GM21723 (cell line): ENCODE measurements at regions not wholly inside any gene's neighbourhood (a gene's known extent, or its start where the extent isn't known, plus 50 kb on each side); places are given as distances from the start of the nearest gene placed in this dataset.

Experiments
- ATAC-seq: cut with Tn5 transposase; IDR thresholded peaks from one replicate; pipeline ENCODE4 v1.9.1; 2021; ENCODE audit warnings: mild to moderate bottlenecking, moderate library complexity; ENCODE audit not compliant: unreplicated experiment

DNA sequence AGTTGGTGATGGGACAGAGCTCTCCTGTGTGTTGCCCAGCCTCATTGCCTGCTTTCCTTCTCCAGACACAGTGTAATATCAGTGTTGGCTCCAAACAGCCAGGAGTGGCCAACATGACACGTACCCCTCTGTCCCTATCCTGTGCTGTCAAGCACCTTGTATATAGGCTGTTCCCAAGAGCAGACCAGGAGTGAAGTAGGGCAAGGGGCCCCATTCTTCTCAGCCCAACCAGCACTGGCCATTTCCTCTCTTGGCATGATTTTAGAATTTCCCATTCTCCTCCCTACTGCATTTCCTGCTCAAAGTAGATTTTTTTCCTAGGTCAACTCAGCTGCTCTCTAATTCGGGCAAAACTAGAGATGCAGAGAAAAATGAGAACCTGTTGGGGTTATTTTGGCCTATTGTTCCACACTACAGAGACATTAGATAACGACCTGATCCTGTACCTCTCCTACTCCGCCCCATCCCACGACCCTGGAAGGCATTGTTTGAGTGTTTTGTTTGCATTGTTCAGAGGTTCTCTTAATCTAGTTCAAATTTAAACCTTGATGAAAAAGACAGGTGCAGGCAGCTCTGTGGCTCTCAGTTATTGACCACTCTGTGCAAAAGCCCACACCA is 95.6 kb downstream of the RASSF10 start:
- ATAC-seq, result no peak

DNA sequence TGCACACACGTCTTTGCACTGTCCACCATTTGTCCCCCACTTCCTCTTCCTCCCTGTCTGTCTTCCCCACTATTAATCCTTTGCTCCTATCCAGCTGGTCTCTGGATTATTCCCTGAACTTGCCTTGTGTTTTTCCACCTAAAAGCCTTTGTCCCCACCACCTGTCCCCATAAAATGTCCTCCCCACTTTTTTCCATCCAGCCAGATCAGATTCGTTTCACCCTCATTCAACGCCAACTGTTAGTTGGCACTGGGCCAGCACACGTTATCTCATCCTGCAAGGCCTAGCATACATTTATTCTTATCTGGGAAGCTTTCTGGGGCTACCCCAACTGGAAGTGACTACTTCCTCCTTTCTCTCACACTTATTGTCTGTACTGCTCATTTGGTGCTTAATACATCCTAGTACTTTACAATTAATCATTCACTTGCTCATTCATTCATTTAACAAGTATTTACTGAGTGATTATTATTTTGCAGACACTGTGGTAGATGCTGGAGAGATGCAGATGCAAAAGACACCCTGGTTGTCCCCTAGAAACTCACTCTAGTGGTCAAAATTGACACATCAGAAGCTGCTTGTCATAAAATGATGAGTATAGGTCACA is 96.2 kb downstream of the RASSF10 start:
- ATAC-seq, result no peak

DNA sequence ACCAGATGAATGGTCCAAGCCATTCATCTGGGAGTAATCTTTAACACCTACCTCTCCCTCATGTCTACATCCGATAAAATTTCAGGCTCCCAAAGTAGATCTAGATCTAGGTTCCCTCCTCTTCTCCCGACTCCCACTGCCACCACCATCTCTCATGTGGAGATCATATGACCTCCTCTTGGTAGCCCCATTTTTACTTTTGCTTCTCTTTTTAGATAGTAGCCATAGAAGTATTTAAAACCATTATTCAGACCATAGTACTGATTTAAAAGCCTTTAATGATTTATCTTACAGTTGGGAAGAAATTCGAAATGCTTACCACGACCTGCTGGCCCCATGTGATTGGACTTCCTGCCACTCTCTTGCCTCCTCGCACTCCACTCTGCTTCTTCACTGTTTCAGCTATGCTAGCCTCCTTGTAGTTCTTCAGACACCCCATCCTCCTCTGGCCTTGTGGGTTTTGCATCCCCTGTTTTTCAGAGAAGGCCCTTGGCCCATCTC is 98.5 kb downstream of the RASSF10 start:
- ATAC-seq, result no peak

DNA sequence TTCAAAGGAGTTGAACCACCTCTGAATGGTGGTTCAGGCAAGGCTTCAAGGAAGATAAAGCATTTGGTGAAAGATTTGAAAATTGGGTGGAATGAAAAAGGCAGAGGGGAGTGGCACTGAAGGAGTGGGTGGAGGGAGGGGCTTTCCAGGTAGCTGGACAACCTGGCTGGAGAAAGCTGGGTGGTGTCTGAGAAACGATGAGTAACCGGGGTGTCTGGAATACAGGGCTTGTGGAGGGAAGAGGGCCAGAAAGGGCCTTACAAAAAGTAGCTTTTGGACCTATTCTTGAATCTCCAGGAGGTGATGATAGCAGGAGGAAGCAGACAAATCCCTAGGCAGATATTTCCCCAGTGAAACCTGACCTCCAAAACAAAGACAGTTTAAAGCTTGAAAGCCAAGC is 99.3 kb downstream of the RASSF10 start:
- no peak for ATAC-seq

DNA sequence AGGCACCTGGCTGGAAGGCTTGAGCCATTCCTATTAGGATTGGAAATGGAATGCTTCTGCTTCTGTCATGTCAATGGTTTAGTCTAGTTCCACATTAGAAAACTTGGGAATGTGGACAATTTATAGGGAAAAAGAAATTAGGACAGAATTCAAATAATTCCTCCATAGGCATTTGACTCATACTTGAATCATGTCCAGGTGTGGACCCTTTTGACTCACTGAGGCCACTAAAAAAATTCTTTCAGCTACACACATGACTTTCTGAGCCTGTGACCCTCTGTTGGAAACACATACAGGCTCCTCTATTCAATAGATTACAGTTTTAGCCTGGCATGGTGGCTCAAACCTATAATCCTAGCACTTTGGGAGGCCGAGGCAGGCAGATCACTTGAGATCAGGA is 100.5 kb downstream of the RASSF10 start:
- no peak for ATAC-seq

DNA sequence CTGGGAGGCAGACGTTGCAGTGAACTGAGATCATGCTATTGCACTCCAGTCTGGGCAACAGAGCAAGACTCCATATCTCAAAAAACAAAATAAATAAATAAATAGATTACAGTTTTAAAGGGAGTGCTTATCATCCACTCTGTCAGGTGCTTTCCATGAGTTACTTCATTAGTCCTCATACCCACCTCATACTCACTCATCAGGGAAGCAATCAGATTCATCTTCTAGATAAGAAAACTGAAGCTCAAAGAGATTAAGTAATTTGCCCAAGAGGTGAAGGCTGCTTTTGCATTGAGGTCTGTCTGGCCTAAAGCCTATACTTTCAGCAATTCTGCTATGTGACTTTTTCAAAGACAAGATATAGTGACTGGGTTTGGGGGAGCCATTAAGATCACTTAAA is 101.0 kb downstream of the RASSF10 start:
- ATAC-seq, result no peak

DNA sequence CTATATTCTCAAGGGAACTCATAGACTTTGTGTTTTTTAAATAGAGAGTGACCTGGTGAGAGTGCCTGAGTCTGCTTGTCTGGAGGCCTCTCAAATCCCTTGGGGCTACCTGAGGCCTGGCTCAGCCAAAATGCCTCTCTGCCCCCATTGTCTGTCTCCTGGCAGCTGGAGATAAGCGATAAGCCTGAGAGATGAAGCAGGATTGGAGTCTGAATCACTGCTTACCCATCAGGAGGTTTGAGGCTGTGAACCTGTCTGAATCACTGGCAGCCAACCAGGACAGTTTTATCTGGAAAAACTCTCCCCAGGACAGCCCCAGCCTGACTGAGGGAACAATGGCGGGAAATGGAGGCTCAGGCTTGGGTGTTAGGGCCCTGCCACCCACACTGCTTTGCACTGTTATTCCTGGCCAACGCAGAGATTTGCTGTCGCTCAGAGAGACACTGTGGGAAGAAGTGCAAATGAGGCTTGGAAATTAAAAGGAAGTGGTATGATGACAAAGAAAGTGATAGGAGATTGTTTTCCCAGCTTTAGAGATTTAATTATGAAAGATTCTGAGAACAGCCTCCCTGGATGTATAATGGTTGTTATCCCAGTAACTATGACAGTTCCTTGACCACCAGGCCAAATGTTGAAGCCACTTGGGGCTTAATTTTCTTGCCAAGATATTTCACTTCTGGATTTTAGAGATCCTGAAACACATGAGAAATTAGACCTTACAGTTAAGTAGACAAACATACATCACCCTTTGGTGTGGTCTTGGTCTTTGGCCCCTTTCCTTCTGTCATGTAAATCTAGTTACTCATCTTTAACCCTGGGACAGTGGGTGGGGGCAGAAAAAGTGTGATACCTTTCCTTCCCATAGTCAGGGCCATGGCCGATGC is 102.1 kb downstream of the RASSF10 start:
- no peak for ATAC-seq

DNA sequence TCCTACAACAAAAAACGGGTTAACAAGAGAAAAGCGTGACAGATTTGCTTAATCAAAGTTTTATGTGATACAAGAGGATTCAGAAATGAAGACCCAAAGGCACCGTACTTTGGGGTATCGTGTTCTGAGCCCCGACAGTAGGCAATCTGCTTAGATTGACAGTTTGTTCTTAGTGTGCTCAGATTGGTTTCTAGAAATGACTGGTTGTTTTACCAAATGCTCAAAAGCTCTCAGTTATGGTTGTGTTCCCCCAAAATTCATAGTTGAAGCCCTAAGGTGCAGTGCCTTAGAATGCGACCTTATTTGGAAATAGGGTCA is 102.7 kb downstream of the RASSF10 start:
- no peak for ATAC-seq

DNA sequence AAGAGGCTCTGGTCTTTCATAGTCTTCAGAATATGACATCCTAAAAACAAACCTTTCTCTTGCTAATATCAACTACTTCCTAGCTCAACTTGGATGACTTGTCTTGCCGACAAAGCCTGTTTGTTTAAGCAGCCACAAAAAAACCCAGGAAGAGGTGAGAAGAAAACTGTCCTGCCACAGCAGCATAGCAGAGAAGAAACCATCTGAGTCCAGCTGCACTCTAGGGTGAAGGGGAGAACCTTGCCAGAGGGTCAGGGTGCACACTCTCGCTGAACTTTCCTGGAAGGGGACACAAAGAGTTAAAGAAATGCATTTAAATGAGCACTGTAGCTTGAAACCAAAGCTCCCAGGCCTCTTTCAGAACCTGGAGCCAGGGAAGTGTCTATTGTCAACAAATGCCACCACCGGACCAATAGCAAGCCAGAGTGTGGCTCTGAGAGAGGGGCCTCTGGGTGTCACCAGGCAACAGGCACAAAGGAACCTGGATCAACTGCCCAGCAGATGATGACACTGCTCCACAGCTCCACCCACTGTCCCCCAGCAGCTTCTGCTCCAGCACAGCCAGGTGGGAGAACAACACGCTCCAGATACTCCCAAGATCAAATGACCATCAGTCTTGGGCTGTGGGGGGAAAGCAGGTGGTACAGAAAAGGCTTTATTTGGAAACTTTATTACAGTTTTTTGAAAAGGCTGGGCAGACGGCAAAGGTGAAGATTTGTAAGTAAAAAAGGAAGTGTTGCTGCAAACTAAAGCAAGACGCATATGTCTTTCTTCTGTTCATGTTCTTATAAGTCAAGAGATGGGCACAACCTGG is 105.7 kb downstream of the RASSF10 start:
- ATAC-seq, result no peak

DNA sequence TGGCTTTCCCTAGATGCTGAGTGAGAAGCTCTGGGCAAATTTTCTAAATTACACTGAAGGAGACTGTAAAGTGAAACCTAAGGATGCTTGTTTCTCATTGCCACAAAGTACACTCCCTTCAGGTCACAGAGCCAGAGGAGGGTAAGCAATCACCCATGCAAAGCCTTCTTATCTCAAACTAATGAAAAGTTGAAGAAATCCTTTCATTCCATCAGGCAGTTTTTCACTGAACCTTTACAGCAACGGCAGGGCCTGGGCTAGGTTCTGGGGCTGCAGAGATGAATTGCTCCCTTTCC is 106.2 kb downstream of the RASSF10 start:
- ATAC-seq, result no peak

DNA sequence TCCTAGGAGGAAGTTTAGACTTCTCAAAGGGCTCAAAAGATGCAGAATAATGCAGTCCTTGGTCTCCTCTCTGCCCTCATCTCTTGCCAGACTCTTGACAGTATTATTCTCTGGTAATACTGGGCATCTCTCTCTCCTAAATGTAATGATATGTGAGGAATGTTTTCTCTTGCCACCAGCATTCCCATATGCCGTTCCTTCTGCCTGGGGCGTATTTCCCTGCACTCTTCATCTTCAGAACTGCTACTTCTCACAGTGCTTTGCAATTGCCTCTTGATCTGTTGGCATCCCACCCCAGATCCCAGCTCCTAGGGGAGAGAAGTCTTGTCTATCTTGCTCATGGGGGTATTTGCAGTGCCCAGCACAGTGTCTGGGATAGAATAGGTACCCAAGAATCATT is 107.4 kb downstream of the RASSF10 start:
- no peak for ATAC-seq

DNA sequence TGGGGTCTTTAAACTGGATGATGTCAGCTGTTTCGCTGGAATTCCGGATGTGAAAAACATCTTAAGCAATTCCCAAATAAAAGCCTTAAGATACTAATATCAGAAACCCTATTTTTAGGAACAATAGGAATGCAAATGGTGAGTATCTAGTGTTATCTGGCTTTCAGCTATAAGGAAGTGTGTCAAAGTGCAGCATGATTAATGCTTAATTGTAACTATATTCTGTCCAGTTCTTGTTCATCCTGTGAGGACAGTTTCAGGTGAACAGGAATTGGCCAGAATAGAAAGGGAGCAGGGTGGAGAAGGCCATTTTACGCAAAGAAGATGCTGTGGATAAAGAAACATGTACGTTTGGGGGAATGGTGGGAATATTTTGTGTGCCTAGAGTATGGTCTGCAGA is 108.2 kb downstream of the RASSF10 start:
- ATAC-seq, result no peak

DNA sequence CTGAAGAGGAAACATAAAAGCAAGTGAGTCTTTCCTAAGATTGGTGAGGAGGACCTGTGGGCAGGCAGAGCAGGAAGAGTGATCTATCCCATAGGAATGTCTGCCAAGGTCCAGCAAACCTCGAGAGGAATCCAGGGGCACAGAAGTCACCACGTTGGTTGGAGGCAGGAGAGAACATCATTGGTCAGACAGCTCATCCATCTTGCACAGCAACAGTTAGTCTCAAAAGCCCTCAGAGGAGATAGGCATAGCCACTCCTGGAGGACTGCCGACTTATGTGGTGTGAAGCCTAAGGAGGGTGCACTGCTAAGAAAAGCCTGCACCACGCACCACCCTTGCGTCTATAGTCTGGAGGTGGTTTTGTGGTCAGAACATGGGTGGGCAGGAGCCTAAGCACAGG is 109.1 kb downstream of the RASSF10 start:
- ATAC-seq, result no peak

DNA sequence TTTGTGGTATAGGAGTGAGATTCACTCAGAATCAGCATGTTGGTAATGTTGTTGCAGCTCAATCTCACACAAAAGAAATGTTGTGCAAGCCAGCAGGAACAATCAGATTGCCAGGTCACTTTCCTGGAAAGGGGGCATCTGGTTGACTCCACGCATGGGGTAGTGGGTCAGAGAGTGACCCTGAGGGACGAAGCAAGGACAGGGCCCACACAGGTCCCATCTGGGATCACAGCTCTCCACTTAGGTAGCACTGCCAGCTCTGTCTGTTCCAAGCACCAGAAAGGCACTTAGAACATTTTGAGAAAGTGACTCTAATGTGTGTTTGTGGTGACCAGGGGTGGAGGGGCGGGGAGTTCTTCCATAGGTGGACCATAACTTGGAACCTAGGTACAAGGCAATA is 109.5 kb downstream of the RASSF10 start:
- ATAC-seq, result no peak

DNA sequence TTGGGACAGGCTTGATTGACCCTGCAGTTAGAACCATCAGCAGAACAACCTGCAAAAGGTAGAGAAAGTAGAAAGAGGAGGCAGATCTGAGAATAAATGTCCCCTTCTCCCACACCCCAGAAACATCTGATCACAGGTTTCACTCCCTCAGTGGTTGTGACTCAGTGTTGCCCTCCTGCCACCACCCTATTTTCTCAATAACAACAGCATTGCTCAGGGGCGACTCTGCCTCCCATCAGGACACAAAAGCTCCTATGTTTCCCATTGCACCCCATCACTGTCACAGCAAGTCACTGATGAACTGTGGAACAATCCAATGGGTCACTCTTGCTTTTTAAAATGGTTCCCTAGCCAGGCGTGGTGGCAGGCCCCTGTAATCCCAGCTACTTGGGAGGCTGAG is 110.2 kb downstream of the RASSF10 start:
- no peak for ATAC-seq

DNA sequence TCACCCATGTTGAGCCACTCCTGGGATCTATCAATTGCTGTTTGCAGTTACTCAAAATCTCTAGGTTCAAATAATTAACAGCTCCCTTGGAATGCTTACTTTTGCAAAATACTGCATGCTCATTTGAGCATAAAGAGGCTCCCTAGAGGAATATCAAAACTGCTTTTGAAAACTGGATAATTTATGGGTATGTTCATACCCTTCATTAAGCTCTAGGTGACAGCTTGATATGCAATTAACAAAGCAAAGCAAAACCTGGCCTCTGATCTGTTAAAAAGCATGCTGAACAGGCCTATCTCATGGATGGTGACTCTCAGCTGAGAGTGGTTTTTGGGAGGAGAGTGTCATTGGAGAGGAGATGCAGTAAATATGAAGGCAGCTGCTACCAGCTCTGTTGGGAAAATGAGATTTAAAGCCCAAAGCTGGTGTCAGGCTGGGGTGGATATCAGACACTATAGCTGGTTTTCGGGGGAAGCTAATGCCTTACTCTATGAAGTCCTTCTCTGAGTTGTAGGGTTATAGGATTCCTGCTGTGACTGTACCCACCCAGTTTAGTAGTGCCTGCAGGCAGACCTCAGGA is 110.9 kb downstream of the RASSF10 start:
- ATAC-seq, result no peak

DNA sequence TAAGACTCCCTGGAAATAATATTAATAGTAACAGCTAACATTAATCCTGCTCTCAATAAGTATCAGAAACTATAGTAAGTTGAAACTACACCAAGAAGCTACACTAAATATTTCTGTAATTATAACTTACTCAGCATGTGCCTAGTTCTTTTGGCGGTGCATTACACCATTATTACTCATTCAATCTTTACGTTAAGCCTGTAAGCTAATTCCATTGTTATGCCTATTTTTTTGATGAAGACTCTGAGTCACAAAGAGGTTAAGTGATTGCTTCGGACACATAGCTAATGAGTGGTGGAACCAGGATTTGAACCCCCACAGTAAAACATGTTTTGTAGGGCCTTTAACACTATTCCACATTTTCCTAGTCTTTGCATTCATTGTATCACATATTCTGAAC is 111.6 kb downstream of the RASSF10 start:
- no peak for ATAC-seq

DNA sequence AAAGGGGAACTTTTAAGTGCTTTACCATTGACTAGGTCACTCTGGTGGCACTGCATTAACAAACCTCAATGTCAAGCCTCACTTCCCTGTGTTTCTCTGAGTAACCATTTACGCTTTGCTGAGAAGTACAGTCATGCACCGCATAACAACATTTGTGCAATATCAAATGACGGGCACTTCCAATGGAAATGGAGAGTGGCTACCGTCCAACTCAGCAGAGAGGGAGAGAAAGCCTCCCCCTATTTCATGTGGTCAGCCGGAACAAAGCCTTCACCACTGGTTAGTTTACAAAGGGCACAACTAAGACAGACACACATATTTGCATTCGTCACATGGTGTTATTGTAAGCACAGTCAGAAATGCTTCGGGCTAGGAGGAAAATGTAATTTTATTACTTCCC is 117.3 kb downstream of the RASSF10 start:
- no peak for ATAC-seq

DNA sequence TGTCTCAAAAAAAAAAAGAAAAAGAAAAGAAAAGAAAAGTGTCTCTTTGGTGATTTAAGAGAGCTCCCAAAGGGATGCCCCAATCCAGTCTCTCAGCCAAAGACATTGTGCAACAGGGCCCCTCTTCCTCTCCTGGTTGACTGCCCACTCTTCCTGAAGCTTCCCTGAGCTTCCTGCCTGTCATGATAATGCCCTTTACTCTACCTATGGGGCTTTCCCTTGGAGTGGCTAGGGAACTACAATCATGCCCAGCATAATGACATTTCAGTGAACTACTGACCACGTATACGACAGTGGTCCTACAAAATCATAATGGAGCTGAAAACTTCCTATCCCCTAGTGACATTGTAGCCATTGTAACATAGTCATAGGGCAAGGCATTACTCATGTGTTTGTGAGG is 118.0 kb downstream of the RASSF10 start:
- ATAC-seq, result no peak

DNA sequence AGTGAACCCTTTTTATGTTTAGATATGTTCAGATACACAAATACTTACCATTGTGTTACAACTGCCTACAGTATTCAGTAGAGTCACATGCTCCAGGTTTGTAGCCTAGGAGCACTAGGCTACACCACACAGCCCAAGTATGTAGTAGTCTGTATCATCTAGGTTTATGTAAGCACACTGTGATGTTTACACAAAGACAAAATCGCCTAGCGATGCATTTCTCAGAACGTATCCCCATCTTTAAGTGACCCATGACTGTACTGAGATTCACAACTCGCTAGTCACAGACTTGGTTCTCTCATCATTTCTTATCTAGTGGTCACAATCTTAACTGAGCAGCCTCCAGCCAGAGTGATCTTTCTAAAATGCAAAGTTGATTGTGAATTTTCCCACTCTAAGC is 119.2 kb downstream of the RASSF10 start:
- no peak for ATAC-seq

DNA sequence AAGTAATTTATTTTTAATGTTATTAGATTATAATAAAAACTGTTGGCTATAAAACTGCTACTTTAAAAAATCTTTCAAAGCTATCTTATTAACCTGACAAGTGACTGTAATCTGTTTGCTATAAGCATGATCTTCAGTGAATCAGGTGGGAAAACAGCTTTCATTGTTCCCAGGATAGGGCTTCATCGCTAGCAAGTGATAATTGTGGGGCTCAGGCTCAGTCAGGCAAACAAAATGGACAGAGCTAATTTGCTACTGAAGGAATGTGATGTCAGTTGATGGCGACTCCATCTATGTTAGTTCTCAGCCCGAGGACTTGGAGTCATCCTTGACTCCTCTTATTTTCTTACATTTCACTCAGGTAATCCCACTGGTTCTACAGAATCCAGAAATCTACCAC is 125.0 kb downstream of the RASSF10 start:
- ATAC-seq, result no peak
